ENCODE measurements at regions not wholly inside any gene's neighbourhood (a gene's known extent, or its start where the extent isn't known, plus 50 kb on each side); places are given as distances from the start of the nearest gene placed in this dataset.

- TF ChIP-seq ZNF317 (CRISPR knock-in tag; IDR thresholded peaks at IDR 0.05; ENCODE audit: borderline replicate concordance, low read depth) (no peak), OVOL2 (CRISPR knock-in tag; IDR thresholded peaks at IDR 0.05; ENCODE audit: borderline replicate concordance) (no peak), ZMAT4 (CRISPR knock-in tag; IDR thresholded peaks at IDR 0.05) (no peak), ZNF232 (CRISPR knock-in tag; IDR thresholded peaks at IDR 0.05) (no peak), PREB (CRISPR knock-in tag; IDR thresholded peaks at IDR 0.05; ENCODE audit: borderline replicate concordance) (no peak), TP53 (CRISPR knock-in tag; IDR thresholded peaks at IDR 0.05) (no peak), MYBL2 (CRISPR knock-in tag; IDR thresholded peaks at IDR 0.05) (no peak), ZNF416 (CRISPR knock-in tag; IDR thresholded peaks at IDR 0.05) (no peak), AFF4 (CRISPR knock-in tag; IDR thresholded peaks at IDR 0.05; ENCODE audit: borderline replicate concordance) (no peak)
- TF ChIP-seq, protein P1, sequence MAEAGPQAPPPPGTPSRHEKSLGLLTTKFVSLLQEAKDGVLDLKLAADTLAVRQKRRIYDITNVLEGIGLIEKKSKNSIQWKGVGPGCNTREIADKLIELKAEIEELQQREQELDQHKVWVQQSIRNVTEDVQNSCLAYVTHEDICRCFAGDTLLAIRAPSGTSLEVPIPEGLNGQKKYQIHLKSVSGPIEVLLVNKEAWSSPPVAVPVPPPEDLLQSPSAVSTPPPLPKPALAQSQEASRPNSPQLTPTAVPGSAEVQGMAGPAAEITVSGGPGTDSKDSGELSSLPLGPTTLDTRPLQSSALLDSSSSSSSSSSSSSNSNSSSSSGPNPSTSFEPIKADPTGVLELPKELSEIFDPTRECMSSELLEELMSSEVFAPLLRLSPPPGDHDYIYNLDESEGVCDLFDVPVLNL (CRISPR knock-in tag; IDR thresholded peaks at IDR 0.05; ENCODE audit: borderline replicate concordance, low read depth): no peak
- TF ChIP-seq, protein P2, sequence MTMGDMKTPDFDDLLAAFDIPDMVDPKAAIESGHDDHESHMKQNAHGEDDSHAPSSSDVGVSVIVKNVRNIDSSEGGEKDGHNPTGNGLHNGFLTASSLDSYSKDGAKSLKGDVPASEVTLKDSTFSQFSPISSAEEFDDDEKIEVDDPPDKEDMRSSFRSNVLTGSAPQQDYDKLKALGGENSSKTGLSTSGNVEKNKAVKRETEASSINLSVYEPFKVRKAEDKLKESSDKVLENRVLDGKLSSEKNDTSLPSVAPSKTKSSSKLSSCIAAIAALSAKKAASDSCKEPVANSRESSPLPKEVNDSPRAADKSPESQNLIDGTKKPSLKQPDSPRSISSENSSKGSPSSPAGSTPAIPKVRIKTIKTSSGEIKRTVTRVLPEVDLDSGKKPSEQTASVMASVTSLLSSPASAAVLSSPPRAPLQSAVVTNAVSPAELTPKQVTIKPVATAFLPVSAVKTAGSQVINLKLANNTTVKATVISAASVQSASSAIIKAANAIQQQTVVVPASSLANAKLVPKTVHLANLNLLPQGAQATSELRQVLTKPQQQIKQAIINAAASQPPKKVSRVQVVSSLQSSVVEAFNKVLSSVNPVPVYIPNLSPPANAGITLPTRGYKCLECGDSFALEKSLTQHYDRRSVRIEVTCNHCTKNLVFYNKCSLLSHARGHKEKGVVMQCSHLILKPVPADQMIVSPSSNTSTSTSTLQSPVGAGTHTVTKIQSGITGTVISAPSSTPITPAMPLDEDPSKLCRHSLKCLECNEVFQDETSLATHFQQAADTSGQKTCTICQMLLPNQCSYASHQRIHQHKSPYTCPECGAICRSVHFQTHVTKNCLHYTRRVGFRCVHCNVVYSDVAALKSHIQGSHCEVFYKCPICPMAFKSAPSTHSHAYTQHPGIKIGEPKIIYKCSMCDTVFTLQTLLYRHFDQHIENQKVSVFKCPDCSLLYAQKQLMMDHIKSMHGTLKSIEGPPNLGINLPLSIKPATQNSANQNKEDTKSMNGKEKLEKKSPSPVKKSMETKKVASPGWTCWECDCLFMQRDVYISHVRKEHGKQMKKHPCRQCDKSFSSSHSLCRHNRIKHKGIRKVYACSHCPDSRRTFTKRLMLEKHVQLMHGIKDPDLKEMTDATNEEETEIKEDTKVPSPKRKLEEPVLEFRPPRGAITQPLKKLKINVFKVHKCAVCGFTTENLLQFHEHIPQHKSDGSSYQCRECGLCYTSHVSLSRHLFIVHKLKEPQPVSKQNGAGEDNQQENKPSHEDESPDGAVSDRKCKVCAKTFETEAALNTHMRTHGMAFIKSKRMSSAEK (CRISPR knock-in tag; IDR thresholded peaks at IDR 0.05; ENCODE audit: borderline replicate concordance): no peak
Observed at GRCh38 chr4:128527351-128527750, 239.7 kb upstream of the PGRMC2 start (continued).

GRCh38 chr4:128525992-128526630, 238.5 kb upstream of the PGRMC2 start:
- ATAC-seq (no peak), DNase-seq (ENCODE audit: low spot score) (no peak)
- H3K4me1 Mint-ChIP-seq: peaks cover 33% of the 10 kb centered on the region
- ChIA-PET POLR2A (no interaction called here), CTCF (no interaction called here)
- no peaks in the 10 kb centered on the region for H3K36me3 Mint-ChIP-seq
- H3K4me3 Mint-ChIP-seq: no peak overlapping the region
- no peaks in the 10 kb centered on the region for H3K27me3 Mint-ChIP-seq (ENCODE audit: low read depth)
- H3K27ac Mint-ChIP-seq: 0 out of 2 replicates have a peak overlapping the region, but pooled peaks have one; percentile 87
- H3K9me3 Mint-ChIP-seq: no peaks in the 10 kb centered on the region
- no peak for TF ChIP-seq USF1 (CRISPR knock-in tag; IDR thresholded peaks at IDR 0.05)
- no peak for TF ChIP-seq ZNF512 (CRISPR knock-in tag; IDR thresholded peaks at IDR 0.05; ENCODE audit: borderline replicate concordance)
- TF ChIP-seq SP1 (CRISPR knock-in tag; conservative IDR thresholded peaks at IDR 0.05): no peak
- TF ChIP-seq TCF7 (CRISPR knock-in tag; IDR thresholded peaks at IDR 0.05; ENCODE audit: low read depth): no peak
- no peak for TF ChIP-seq AFF4 (CRISPR knock-in tag; IDR thresholded peaks at IDR 0.05; ENCODE audit: borderline replicate concordance)
- TF ChIP-seq GTF2I (CRISPR knock-in tag; conservative IDR thresholded peaks at IDR 0.05): no peak
- TF ChIP-seq ZNF232 (CRISPR knock-in tag; IDR thresholded peaks at IDR 0.05): no peak
- TF ChIP-seq, protein P3, sequence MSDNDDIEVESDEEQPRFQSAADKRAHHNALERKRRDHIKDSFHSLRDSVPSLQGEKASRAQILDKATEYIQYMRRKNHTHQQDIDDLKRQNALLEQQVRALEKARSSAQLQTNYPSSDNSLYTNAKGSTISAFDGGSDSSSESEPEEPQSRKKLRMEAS (CRISPR knock-in tag; IDR thresholded peaks at IDR 0.05): no peak
